NCI-H1694 (cell line): ENCODE measurements at regions not wholly inside any gene's neighbourhood (a gene's known extent, or its start where the extent isn't known, plus 50 kb on each side); places are given as distances from the start of the nearest gene placed in this dataset.

Experiments used
- DNase-seq: peaks from one replicate; lab custom pipeline; 2025; lab: John Stamatoyannopoulos, UW

DNA sequence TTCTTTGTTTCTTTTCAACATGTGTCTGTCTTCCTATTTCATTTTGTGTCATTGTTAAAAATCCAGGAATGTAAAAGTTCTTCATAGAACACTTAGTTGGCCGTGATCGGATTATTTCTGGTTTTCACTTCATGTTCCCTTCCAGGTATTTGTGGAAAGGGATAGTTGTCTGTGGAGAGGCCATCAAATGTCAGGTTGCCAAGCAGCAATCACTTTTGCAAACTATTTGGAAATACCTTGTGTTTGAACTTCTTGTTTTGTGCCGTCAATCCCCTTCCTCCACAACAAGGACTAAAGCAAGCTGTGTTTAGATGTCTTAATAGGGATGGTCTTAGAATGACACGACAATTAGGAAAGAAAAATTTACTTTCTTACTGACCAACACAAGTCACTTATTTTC lies 116.9 kb upstream of the MPDZ start:
- no peak for DNase-seq

- DNase-seq = no peak
Measured at GRCh38 chr9:13395156-13395555, 115.7 kb upstream of the MPDZ start.

GRCh38 chr9:13388157-13388556 lies 108.7 kb upstream of the MPDZ start:
- DNase-seq = no peak

GRCh38 chr9:13387734-13388067 lies 108.2 kb upstream of the MPDZ start:
- no peak for DNase-seq

GRCh38 chr9:13386935-13387733 lies 107.6 kb upstream of the MPDZ start:
- no peak for DNase-seq

DNA sequence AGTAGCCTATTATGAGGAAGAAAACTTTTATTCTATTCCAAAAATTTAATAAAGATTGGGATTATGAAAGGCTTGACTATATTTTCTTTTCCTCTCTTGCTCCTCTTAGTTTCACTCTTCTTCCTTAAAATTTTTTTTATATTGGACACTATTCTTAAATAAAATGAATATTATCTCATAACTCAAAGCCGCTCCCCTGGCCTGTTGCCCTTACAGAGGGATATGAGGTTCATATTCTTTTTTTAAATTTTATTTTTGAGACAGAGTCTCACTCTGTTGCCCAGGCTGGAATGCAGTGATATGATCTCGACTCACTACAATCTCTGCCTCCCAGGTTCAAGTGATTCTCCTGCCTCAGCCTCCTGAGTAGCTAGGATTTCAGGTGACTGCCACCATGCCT lies 106.8 kb upstream of the MPDZ start:
- no peak for DNase-seq

GRCh38 chr9:13383855-13384254 lies 104.4 kb upstream of the MPDZ start:
- no peak for DNase-seq

- no peak for DNase-seq
Measured at GRCh38 chr9:13383216-13383615, 103.7 kb upstream of the MPDZ start.

- no peak for DNase-seq
Measured at GRCh38 chr9:13382595-13382994, 103.1 kb upstream of the MPDZ start.

DNA sequence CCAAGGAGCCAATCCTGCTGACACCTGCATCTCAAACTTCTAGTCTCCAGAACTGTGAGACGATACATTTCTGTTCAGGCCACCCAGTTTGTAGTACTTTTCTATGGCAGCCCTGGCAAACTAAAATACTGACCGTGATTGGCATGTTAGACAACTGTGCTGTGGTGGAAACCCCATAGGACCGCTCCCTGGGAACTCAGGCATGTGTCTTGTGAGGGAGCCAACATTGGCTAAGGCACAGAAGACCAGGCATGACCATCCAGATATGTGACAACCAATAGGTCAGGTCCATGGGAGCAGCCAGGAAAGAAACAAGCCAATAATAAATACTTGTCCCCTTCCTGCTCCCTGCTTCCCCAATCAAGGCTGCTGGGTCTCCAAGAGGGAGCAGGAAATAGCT lies 101.4 kb upstream of the MPDZ start:
- DNase-seq = no peak

- DNase-seq = no peak
Measured at GRCh38 chr9:13378154-13378553, 98.7 kb upstream of the MPDZ start.

DNA sequence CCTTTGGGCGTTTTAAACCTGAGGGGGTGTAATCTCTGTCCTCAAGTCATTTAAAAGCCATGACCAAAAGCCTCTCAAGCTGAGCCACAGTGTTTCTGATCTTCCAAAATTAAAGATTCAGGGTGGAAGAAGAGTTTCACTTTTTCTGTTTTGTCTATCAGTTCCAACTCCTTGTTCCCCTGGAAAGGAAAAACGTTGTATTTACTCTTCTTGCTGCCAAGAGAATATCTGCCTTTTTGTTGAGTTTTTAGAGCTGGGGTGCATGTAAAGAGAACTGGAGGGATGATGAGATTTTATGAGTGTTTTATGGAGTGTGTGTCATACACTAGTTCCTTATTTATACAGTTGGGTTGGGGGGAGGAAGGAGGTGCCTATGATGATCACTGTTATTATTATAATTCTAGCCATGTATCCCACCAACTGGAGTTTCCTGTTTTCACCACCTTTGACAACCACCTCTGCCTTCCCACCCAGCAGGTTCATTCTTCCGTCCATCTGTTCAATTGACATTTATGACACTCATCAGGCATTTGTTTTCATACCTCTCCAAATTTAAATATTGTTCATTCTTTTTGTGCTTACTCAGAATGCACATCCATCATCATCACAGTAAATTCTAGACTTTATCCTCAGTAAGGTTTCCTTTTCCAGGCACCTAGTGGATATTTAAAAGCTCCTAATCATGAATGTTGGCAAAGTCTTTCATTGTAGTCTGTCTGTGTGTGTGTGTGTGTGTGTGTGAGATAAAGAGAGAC lies 97.9 kb upstream of the MPDZ start:
- DNase-seq = no peak

DNA sequence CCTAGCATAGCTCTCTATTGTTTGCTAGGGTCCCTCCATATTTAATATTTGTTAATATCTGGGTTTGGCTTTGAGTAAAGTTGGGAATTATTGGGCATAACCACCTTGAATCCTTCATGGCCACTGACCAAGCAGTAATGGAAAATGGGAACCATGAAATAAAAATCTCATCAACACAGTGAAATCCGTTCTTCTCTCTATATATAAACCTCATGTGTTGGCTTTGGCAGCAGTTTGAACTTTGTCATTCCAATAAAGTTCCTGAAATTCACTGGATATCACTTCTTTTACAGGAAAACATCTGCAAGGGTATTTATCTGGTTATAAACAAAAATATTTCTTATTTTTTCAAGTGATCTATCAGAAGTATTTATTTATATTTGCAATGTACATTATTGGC lies 93.0 kb upstream of the MPDZ start:
- DNase-seq = no peak

DNA sequence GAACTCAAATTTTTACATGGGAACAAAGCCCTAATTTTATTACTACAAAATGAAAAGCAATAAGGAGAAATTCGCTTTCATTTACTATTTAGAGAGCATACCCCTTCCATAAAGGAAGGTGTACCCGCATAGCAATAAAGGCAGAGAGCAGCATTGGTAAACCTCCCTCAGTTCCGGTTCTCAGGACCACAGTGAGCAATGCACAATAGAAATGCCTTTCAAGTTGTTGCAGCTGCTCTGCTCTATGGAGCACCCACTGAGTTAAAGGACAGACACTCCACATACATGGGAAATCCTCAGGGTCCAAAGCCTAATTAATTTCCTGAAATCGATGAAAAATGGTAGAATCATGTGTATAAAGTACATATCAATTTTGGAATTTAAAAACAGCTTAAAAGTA lies 89.9 kb upstream of the MPDZ start:
- no peak for DNase-seq

- DNase-seq = no peak
Measured at GRCh38 chr9:13367784-13368183, 88.3 kb upstream of the MPDZ start.

DNA sequence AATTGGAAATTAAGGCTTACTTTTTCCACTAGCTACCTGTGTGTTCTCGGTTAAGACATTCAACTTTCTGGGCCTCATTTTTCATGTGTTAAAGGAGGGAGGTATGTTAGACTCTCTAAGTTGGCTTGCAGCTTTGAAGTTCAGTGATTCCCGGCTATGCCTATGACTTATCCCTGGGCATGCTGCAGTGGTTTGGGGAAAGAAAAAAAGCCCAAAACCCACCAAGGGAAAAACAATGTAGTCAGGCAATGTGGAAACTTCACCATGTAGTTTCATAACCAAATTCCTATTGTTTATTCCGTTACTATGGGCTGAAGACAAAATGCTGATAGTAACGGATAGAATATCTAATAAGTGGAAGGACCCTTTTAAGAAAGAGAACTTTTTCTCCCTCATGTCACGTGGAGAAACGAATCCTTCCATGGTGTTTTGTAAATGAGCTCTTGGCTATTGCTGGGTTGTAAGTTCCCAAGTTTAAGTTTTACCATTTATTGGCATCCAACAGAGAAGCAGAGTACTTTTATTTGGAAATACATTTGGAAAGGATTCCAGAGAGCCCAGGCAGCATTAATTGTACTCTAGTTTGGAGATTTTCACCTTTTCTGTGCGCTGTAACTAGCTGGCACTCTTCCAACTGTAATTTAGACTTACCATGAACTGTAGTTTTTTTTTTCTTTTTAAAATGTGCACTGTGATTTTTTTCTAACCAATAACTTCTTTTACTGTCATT lies 84.9 kb upstream of the MPDZ start:
- no peak for DNase-seq

DNA sequence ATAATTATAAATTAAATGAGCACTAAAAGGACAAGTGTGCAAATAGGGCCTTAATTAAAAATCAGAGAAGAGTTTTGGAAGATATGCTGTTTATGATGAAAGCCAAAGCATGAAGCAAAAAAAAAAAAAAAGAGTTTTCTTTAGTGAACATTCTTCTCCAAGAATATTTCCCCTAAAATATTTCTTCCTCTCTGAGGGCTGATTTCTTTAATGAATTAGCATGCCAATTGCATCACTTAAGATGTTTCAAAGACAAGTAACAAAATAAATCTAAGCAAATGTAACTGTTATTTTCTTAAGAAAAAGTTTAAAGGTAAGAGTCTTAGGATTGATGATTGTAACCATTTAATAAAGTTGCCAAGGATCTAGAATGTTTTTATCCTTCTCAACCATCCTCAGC lies 81.6 kb upstream of the MPDZ start:
- no peak for DNase-seq

- DNase-seq = no peak
Measured at GRCh38 chr9:13360188-13360587, 80.7 kb upstream of the MPDZ start.

DNA sequence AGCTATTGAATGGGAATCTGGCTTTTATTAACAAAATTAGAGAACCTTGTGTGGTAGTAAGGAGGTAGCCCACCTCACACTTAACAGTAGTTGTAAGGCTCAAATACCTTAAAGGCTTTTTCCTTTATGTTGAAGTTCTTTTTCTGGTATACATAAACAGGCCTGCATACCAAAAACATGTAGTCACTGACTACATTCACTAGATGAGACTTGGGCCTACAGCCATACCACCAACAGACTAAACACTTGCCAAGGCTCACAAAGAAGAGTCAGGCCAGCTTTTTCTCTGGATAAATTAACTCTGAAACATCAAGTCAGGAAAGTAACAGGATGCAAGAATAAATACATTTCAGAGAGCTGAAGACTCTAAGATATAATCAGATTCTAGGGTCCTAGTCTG lies 78.6 kb upstream of the MPDZ start:
- no peak for DNase-seq

- DNase-seq = no peak
Measured at GRCh38 chr9:13354733-13355132, 75.2 kb upstream of the MPDZ start.

- no peak for DNase-seq
Measured at GRCh38 chr9:13352451-13352979, 73.0 kb upstream of the MPDZ start.

DNA sequence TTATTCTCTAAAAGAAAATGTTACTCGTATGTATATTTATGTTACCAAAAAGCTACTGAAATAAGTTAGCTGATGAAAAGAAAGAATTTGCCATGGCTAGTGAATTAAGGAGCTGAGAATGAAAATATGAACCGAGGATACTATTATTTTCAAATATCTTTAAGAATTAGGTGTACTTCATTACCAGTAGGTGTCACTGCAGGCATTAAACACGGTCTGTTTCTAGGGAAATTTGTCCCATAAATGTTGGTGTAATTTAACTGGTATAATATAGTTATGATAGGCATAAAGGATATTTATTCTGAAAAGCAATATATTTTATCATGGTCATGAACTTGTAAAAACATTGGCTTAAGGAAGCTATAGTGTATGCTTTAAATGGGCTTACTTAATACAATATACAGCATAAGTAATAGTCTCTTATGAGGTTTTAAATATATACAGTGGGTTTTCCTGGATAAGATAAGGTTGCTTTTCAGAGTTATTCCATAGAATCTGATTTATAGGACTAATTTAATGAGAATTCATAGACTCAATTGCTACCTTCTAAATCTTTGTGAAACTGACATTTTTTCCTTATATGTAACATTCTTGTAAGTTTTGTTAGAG lies 72.4 kb upstream of the MPDZ start:
- peak; percentile 35 for DNase-seq
